Neutrophil (primary cell): ENCODE measurements at regions not wholly inside any gene's neighbourhood (a gene's known extent, or its start where the extent isn't known, plus 50 kb on each side); places are given as distances from the start of the nearest gene placed in this dataset.

Experiments used
- H3K27ac ChIP-seq: fragments of 200-600 bp; sonication (generic); 2 replicates; pipeline ENCODE4 v1.5.1; 2016; ENCODE audit warnings: mild to moderate bottlenecking, moderate library complexity
- H3K27me3 ChIP-seq: fragments of 200-600 bp; sonication (generic); 2 replicates; pipeline ENCODE4 v1.6.0; 2016; ENCODE audit warnings: mild to moderate bottlenecking
- H3K36me3 ChIP-seq: fragments of 200-600 bp; sonication (generic); 2 replicates; pipeline ENCODE4 v1.5.1; 2017
- H3K4me1 ChIP-seq, 2 experiments: fragments of 200-600 bp in 1 of 2; sonication (generic) in 1 of 2; 1 replicate in 1 of 2; 2 replicates in 1 of 2; pipeline versions ENCODE4 v1.5.1 to v1.6.1; 2013 to 2016; ENCODE audit warnings: low read depth in 1 of 2, low read length in 1 of 2, mild to moderate bottlenecking in 1 of 2, moderate library complexity in 1 of 2; ENCODE audit not compliant: control insufficient read depth in 1 of 2, insufficient read depth in 1 of 2
- H3K4me3 ChIP-seq, 2 experiments: fragments of 200-600 bp in 1 of 2; sonication (generic) in 1 of 2; 1 replicate in 1 of 2; 2 replicates in 1 of 2; pipeline ENCODE4 v1.5.1; 2013 to 2016; ENCODE audit warnings: low read depth in 1 of 2, low read length in 1 of 2, mild to moderate bottlenecking in 1 of 2, moderate library complexity in 1 of 2
- H3K9me3 ChIP-seq: fragments of 200-600 bp; sonication (generic); 2 replicates; pipeline ENCODE4 v1.5.1; 2016
- CTCF ChIP-seq: fragments of 200-600 bp; sonication (generic); IDR thresholded peaks from 2 replicates; pipeline ENCODE4 v1.5.1; 2016; ENCODE audit warnings: antibody characterized with exemption

DNA sequence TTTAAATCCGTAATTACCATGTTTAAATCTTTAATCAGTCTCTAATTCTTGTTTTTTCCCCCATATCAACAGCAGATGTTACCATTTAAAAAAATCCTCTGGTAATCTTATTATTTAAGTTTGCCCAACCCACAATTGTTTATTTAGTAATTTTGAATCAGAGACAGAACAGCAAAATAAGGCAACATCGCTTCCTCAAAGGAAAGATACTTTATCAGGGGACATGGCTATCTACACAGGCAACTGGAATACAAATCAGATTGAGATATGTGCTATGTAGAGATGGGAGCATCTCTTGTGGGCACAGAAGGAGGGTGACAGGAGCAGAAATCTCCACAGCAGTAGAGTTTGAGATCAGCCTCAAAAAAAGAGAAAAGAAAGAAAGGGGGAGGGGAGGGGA, 674.4 kb downstream of the SEMA5A start:
- Histone ChIP-seq H3K27me3 (no peaks in the 10 kb centered on the region), H3K9me3 (no peaks in the 10 kb centered on the region), H3K36me3 (no peaks in the 10 kb centered on the region), H3K27ac (no peak overlapping the region), H3K4me3 (no peak overlapping the region), H3K4me1 (no peaks in the 10 kb centered on the region)
- no peak for TF ChIP-seq CTCF

GRCh38 chr5:8875722-8876121, 670.2 kb downstream of the SEMA5A start:
- Histone ChIP-seq H3K27ac (no peak overlapping the region), H3K9me3 (no peaks in the 10 kb centered on the region), H3K4me3 (no peak overlapping the region), H3K4me1 (no peaks in the 10 kb centered on the region), H3K36me3 (no peaks in the 10 kb centered on the region), H3K27me3 (no peaks in the 10 kb centered on the region)
- no peak for TF ChIP-seq CTCF

- Histone ChIP-seq H3K27ac (no peak overlapping the region), H3K4me1 (no peaks in the 10 kb centered on the region), H3K4me3 (no peak overlapping the region), H3K27me3 (no peaks in the 10 kb centered on the region), H3K9me3 (no peaks in the 10 kb centered on the region), H3K36me3 (no peaks in the 10 kb centered on the region)
- TF ChIP-seq CTCF = no peak
Measured at GRCh38 chr5:8879248-8879647, 666.6 kb downstream of the SEMA5A start.

DNA sequence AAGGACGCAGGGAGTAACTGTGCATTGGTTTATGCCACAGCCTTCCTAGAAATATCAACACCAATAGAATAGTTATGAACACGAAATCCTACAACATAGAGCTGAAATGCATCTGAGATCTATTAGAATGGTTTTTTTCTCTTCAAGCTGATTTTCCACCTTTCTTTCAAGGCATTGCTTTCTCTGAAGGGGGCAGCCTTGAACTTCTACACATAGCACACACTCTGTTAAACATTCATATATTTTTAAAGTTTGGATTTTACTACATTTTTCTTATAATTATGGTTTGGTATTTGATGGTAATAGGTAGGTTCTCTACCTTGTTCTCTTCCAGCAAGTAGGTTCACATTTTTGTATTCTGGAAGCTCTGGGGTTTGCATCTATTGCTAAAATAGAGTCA, 661.8 kb downstream of the SEMA5A start:
- Histone ChIP-seq H3K36me3 (no peaks in the 10 kb centered on the region), H3K4me1 (no peaks in the 10 kb centered on the region), H3K9me3 (no peaks in the 10 kb centered on the region), H3K27me3 (no peaks in the 10 kb centered on the region), H3K27ac (no peak overlapping the region), H3K4me3 (no peak overlapping the region)
- no peak for TF ChIP-seq CTCF

DNA sequence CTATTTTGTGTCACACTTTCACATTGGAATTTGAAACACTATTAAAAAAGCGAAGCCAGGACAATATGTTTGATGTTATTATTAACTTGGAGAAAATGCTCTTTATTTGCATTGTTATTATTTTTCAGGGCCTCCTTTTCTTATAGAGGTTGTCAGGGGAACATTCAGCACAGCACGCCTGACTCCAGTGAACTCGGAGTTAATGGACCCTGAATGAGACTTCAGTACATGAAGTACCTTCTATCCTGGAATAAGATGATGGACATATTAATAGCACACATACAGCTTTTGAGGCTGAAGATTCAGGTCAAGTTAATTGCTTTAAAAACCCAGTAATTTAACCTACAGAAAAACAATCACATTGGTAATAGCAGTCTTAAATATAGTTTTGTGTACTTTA, 652.9 kb downstream of the SEMA5A start:
- no peak overlapping the region for H3K4me3 ChIP-seq
- H3K27ac ChIP-seq = no peak overlapping the region
- no peaks in the 10 kb centered on the region for H3K36me3 ChIP-seq
- H3K4me1 ChIP-seq = no peaks in the 10 kb centered on the region
- no peak for TF ChIP-seq CTCF
- no peaks in the 10 kb centered on the region for H3K27me3 ChIP-seq
- no peaks in the 10 kb centered on the region for H3K9me3 ChIP-seq

GRCh38 chr5:8894031-8894430, 651.8 kb downstream of the SEMA5A start:
- TF ChIP-seq CTCF = no peak
- no peak overlapping the region for H3K4me3 ChIP-seq
- no peak overlapping the region for H3K27ac ChIP-seq
- H3K36me3 ChIP-seq = no peaks in the 10 kb centered on the region
- H3K27me3 ChIP-seq = no peaks in the 10 kb centered on the region
- no peaks in the 10 kb centered on the region for H3K9me3 ChIP-seq
- H3K4me1 ChIP-seq = no peaks in the 10 kb centered on the region
